Endothelial cell of umbilical vein (primary cell): ENCODE measurements at regions not wholly inside any gene's neighbourhood (a gene's known extent, or its start where the extent isn't known, plus 50 kb on each side); places are given as distances from the start of the nearest gene placed in this dataset.

Experiments
- BruUV-seq: library from RNA; stranded (reverse); fragments of 400-500 nt; replicated peaks from 2 replicates; lab custom pipeline; 2021; lab: Mats Ljungman, UMichigan
- CTCF ChIA-PET: fragments of 300-600, 350-600 bp; sonication (Branson Sonifier 250); formaldehyde crosslinking; loops from one replicate; lab custom pipeline; 2021; ENCODE audit warnings: antibody characterized with exemption, inconsistent platforms; lab: Charles Lee
- POLR2A ChIA-PET: fragments of 300-600, 350-600 bp; sonication (Branson Sonifier 250); formaldehyde crosslinking; loops from one replicate; lab custom pipeline; 2021; ENCODE audit warnings: antibody characterized with exemption, inconsistent platforms; lab: Charles Lee
- DNase-seq: peaks from one replicate; pipeline ENCODE4 v3.0.0-alpha.2; 2011; ENCODE audit warnings: low read depth, low spot score
- FAIRE-seq: peaks from 2 replicates; lab custom pipeline; 2011; peaks lifted over from hg19 to GRCh38; lab: Jason Lieb, UNC
- H2AFZ ChIP-seq: 2 replicates; pipeline ENCODE4 v1.6.0; 2012; ENCODE audit warnings: low read depth, low read length, control low read depth, inconsistent platforms
- H3K27ac ChIP-seq: 2 replicates; pipeline ENCODE4 v1.5.1; 2011; ENCODE audit warnings: low read depth, mild to moderate bottlenecking, control low read depth, low read length, moderate library complexity; ENCODE audit not compliant: insufficient read depth
- H3K27me3 ChIP-seq, 2 experiments: 2 replicates each; pipeline versions ENCODE4 v1.6.0 to v1.6.1; 2011; ENCODE audit warnings: low read length in 2 of 2, mixed read lengths in 1 of 2; ENCODE audit not compliant: control insufficient read depth in 2 of 2, insufficient read depth in 2 of 2
- H3K36me3 ChIP-seq, 2 experiments: 2 replicates in 1 of 2; 3 replicates in 1 of 2; pipeline ENCODE4 v1.5.1; 2011; ENCODE audit warnings: low read length in 2 of 2, mild to moderate bottlenecking in 1 of 2, moderate library complexity in 1 of 2; ENCODE audit not compliant: control insufficient read depth in 2 of 2, insufficient read depth in 2 of 2; ENCODE audit errors: extremely low read depth in 1 of 2
- H3K4me1 ChIP-seq: 3 replicates; pipeline ENCODE4 v1.5.1; 2011; ENCODE audit warnings: mild to moderate bottlenecking, low read length; ENCODE audit not compliant: control insufficient read depth, insufficient read depth; ENCODE audit errors: extremely low read depth
- H3K4me2 ChIP-seq: 2 replicates; pipeline ENCODE4 v1.6.1; 2011; ENCODE audit warnings: low read length, control low read depth, mixed read lengths; ENCODE audit not compliant: insufficient read depth
- H3K4me3 ChIP-seq, 3 experiments: fragments of 200-600 bp in 1 of 3; sonication (generic), shearing (Covaris generic) in 1 of 3; replicated peaks in 1 of 3; 2 replicates each; pipeline ENCODE4 v1.5.1; 2011 to 2016; ENCODE audit warnings: control low read depth in 3 of 3, low read length in 3 of 3, mild to moderate bottlenecking in 2 of 3, inconsistent platforms in 1 of 3, low read depth in 1 of 3, moderate library complexity in 1 of 3; ENCODE audit not compliant: insufficient read depth in 1 of 3
- H3K79me2 ChIP-seq: 2 replicates; pipeline ENCODE4 v1.6.0; 2012; ENCODE audit warnings: low read length, inconsistent platforms; ENCODE audit not compliant: control insufficient read depth, insufficient read depth
- H3K9ac ChIP-seq: replicated peaks from 2 replicates; pipeline ENCODE3; 2011; ENCODE audit warnings: low read length, control low read depth; ENCODE audit not compliant: insufficient read depth; ENCODE audit errors: extremely low read depth
- H3K9me1 ChIP-seq: replicated peaks from 3 replicates; pipeline ENCODE4 v1.6.0; 2011; ENCODE audit warnings: mild to moderate bottlenecking, low read length; ENCODE audit not compliant: control insufficient read depth, insufficient read depth; ENCODE audit errors: extremely low read depth
- H3K9me3 ChIP-seq: replicated peaks from 2 replicates; pipeline ENCODE4 v1.5.1; 2012; ENCODE audit warnings: low read length, inconsistent platforms; ENCODE audit not compliant: control insufficient read depth, insufficient read depth
- H4K20me1 ChIP-seq: replicated peaks from 2 replicates; pipeline ENCODE3; 2011; ENCODE audit warnings: mild to moderate bottlenecking, low read length; ENCODE audit not compliant: control insufficient read depth, insufficient read depth; ENCODE audit errors: extremely low read depth
- EZH2 ChIP-seq: IDR thresholded peaks from 2 replicates; pipeline ENCODE4 v1.6.1; 2012; ENCODE audit warnings: borderline replicate concordance, low read depth, mild to moderate bottlenecking, moderate library complexity, low read length, inconsistent platforms; ENCODE audit not compliant: severe bottlenecking
- FOS ChIP-seq: IDR thresholded peaks from 2 replicates; pipeline ENCODE4 v1.6.1; 2011; ENCODE audit warnings: mild to moderate bottlenecking, low read length, moderate library complexity, borderline replicate concordance; ENCODE audit not compliant: insufficient read depth
- GATA2 ChIP-seq: IDR thresholded peaks from 2 replicates; pipeline ENCODE4 v1.7.0; 2011; ENCODE audit warnings: low read depth, mild to moderate bottlenecking, moderate library complexity, mixed read lengths, low read length; ENCODE audit not compliant: insufficient read length, insufficient read depth
- JUN ChIP-seq: IDR thresholded peaks from 2 replicates; pipeline ENCODE4 v1.6.1; 2011; ENCODE audit warnings: borderline replicate concordance, low read depth; ENCODE audit not compliant: insufficient read length, insufficient read depth
- POLR2A ChIP-seq: IDR thresholded peaks from 2 replicates; pipeline ENCODE4 v1.6.1; 2012; ENCODE audit warnings: low read depth, mild to moderate bottlenecking, control low read depth, low read length
- POLR2AphosphoS5 ChIP-seq: IDR thresholded peaks from 2 replicates; pipeline ENCODE4 v1.6.1; 2012; ENCODE audit warnings: low read depth, mild to moderate bottlenecking, control low read depth, low read length, moderate library complexity; ENCODE audit not compliant: insufficient read depth
- dilution Hi-C: fragments of 300-500 bp; cut with MboI; formaldehyde crosslinking; loops from one replicate; pipeline ENCODE4 v1.15.0; 2019; ENCODE audit warnings: low sequenced_read_pairs; ENCODE audit not compliant: extremely low pct_ligation_motif_present
- intact Hi-C: fragments of 100-400 bp; cut with micrococcal nuclease; formaldehyde crosslinking; loops from one replicate; pipeline ENCODE4 v1.10.0; 2022
- TF ChIP-seq, protein P1 (sequence below): IDR thresholded peaks from 2 replicates; pipeline ENCODE4 v1.6.1; 2011; ENCODE audit not compliant: insufficient read depth, insufficient read length
- TF ChIP-seq, protein P2 (sequence below), 2 donors: IDR thresholded peaks; 1 replicate in 1 of 2; 2 replicates in 1 of 2; pipeline ENCODE4 v1.5.1; 2011; ENCODE audit warnings: low read length in 2 of 2, mild to moderate bottlenecking in 2 of 2, moderate library complexity in 2 of 2, control low read depth in 1 of 2, inconsistent platforms in 1 of 2, low read depth in 1 of 2; ENCODE audit not compliant: insufficient read depth in 1 of 2; ENCODE audit errors: extremely low read depth in 1 of 2

DNA sequence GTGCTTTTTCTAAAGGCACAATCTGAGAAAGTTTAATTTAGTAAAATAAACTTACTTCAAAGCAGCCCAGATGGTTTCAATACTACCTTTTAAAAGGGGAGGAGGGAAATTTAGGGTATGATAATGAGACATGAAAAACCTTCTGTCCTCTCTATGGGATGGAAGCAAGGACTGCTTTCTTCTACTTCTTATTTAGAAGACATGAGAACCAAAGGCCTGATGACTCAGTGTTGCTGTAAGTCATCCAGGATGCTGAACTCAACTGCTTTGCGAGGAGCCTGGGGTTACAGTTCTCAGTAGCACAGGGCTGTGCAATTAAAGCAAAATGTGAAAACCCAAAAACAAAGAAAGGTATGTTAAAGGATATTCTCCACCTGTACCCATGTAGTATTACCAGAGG lies 140.8 kb upstream of the EDNRA start:
- ChIA-PET POLR2A (no interaction called here), CTCF (no interaction called here)
- Histone ChIP-seq H3K79me2 (no peaks in the 10 kb centered on the region), H3K4me3 (no peak overlapping the region), H3K27me3 (no peaks in the 10 kb centered on the region), H2AFZ (no peak overlapping the region), H3K27ac (peak overlapping the region; percentile 37), H3K36me3 (no peaks in the 10 kb centered on the region), H3K4me1 (peaks cover 26% of the 10 kb centered on the region), H3K9me1 (no peaks in the 10 kb centered on the region), H4K20me1 (no peaks in the 10 kb centered on the region), H3K4me2 (no peak overlapping the region), H3K9me3 (no peaks in the 10 kb centered on the region), H3K9ac (no peak overlapping the region)
- BruUV-seq = no TSS peak
- TF ChIP-seq FOS (peak; percentile 91), EZH2 (no peak), POLR2AphosphoS5 (no peak), GATA2 (no peak), JUN (peak; percentile 21)
- TF ChIP-seq, protein P1, sequence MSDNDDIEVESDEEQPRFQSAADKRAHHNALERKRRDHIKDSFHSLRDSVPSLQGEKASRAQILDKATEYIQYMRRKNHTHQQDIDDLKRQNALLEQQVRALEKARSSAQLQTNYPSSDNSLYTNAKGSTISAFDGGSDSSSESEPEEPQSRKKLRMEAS = no peak
- DNase-seq (peak; percentile 61), FAIRE-seq (peak; percentile 84)
- intact Hi-C loops = no loop called here
- dilution Hi-C loops = no loop called here

DNA sequence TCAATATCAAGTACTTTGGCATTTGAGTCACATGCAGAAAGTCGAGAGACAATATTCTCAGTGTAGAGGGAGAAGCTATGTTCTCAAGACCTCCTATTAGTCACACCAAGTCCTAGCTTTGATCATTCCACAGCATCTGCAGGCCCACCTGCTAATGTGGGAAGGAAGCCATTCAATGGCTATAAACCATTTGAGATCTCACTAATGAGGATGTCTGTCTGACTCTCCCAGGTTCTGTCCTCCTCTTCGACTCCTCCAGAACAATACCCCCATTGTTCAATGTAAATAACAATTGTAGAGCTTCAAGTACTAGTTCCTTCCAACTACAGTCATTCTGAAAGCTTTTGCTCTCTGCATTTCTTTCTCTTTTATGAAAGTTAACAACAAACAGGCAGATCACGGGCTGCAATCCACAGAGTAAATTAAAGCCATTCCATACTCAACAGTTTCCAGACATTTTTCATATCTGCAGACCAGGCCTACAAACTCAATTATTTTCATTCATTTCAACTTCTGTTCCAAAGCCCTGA lies 140.2 kb upstream of the EDNRA start:
- CTCF ChIA-PET = interaction anchor here (0.8 kb wide), 1 partner anchor 178 kb away, joined by 3 read pairs; no protein-coding TSS in a partner anchor
- Histone ChIP-seq H3K9me3 (no peaks in the 10 kb centered on the region), H3K36me3 (no peaks in the 10 kb centered on the region), H3K27ac (peak overlapping the region; percentile 37), H3K4me3 (no peak overlapping the region), H3K9ac (no peak overlapping the region), H2AFZ (no peak overlapping the region), H3K9me1 (no peaks in the 10 kb centered on the region), H3K4me1 (peaks cover 20% of the 10 kb centered on the region), H3K79me2 (no peaks in the 10 kb centered on the region), H3K4me2 (no peak overlapping the region), H3K27me3 (no peaks in the 10 kb centered on the region), H4K20me1 (no peaks in the 10 kb centered on the region)
- dilution Hi-C loops (no loop called here), intact Hi-C loops (no loop called here)
- DNase-seq (peak; percentile 43), FAIRE-seq (no peak)
- no TSS peak for BruUV-seq
- TF ChIP-seq, protein P2, sequence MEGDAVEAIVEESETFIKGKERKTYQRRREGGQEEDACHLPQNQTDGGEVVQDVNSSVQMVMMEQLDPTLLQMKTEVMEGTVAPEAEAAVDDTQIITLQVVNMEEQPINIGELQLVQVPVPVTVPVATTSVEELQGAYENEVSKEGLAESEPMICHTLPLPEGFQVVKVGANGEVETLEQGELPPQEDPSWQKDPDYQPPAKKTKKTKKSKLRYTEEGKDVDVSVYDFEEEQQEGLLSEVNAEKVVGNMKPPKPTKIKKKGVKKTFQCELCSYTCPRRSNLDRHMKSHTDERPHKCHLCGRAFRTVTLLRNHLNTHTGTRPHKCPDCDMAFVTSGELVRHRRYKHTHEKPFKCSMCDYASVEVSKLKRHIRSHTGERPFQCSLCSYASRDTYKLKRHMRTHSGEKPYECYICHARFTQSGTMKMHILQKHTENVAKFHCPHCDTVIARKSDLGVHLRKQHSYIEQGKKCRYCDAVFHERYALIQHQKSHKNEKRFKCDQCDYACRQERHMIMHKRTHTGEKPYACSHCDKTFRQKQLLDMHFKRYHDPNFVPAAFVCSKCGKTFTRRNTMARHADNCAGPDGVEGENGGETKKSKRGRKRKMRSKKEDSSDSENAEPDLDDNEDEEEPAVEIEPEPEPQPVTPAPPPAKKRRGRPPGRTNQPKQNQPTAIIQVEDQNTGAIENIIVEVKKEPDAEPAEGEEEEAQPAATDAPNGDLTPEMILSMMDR (IDR thresholded peaks at IDR 0.05; ENCODE audit: extremely low read depth in 1 of 2, insufficient read depth in 1 of 2, low read depth in 1 of 2, low read length in 2 of 2) = no peak
- TF ChIP-seq POLR2A = no peak
- POLR2A ChIA-PET = no interaction called here
